VCaP (cell line): ENCODE measurements at regions not wholly inside any gene's neighbourhood (a gene's known extent, or its start where the extent isn't known, plus 50 kb on each side); places are given as distances from the start of the nearest gene placed in this dataset.

ENCODE experiments used
- H3K27ac ChIP-seq: fragments of 450-650 bp; 2 replicates; pipeline ENCODE4 v1.5.1; 2017
- TF ChIP-seq, protein P1 (sequence below): fragments of 450-650 bp; conservative IDR thresholded peaks from 2 replicates; pipeline ENCODE4 v1.5.1; 2017; ENCODE audit warnings: mild to moderate bottlenecking, moderate library complexity

GRCh38 chr2:145690183-145690778, 1170.4 kb upstream of the ZEB2 start:
- no peak overlapping the region for H3K27ac ChIP-seq
- TF ChIP-seq, protein P1, sequence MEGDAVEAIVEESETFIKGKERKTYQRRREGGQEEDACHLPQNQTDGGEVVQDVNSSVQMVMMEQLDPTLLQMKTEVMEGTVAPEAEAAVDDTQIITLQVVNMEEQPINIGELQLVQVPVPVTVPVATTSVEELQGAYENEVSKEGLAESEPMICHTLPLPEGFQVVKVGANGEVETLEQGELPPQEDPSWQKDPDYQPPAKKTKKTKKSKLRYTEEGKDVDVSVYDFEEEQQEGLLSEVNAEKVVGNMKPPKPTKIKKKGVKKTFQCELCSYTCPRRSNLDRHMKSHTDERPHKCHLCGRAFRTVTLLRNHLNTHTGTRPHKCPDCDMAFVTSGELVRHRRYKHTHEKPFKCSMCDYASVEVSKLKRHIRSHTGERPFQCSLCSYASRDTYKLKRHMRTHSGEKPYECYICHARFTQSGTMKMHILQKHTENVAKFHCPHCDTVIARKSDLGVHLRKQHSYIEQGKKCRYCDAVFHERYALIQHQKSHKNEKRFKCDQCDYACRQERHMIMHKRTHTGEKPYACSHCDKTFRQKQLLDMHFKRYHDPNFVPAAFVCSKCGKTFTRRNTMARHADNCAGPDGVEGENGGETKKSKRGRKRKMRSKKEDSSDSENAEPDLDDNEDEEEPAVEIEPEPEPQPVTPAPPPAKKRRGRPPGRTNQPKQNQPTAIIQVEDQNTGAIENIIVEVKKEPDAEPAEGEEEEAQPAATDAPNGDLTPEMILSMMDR = no peak

DNA sequence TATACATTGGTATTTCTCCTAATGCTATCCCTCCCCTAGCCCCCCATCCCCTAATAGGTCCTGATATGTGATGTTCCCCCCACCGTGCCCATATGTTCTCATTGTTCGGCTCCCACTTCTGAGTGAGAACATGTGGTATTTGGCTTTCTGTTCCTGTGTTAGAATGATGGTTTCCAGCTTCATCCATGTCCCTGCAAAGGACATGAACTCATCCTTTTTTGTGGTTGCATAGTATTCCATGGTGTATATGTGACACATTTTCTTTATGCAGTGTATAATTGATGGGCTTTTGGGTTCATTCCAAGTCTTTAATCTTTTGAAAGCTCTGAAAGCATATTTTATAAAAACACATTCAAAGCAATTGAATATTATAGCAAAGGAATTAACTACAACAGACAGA, 1169.4 kb upstream of the ZEB2 start:
- no peak overlapping the region for H3K27ac ChIP-seq
- TF ChIP-seq, protein P1 = no peak

- no peak overlapping the region for H3K27ac ChIP-seq
- TF ChIP-seq, protein P1 = no peak
Measured at GRCh38 chr2:145688156-145688555, 1168.2 kb upstream of the ZEB2 start.

DNA sequence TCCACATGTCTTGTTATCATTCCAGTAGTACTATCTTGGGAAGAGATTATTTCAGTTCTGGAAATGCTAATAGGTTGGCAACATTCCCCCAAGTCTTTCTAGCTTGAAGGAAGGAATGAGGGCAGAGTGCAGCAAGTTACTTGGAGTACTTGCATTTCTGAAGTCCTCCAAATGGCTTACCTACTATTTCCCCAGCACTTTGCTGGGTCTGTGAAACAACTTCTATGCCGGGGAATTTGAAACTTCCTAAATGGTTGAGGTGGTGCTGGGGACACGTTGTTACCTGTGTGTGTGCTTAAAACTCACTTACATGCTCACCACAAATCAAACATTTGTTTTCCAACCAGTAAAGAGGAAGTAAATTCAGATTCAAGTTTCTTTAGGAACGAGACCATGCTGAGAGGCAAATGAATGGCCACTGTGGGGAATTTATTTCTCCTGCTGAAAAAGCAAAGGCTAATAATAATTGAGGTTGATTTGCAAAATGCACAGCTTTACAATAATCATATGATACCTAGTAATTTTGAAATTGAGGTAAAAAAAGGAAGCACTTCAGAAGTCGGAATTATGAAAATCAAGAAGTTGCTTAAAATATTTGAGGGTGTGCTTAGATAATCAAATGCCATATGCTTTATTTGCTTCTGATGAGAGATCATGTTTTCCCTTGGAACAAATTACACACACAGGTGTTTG, 1167.7 kb upstream of the ZEB2 start:
- TF ChIP-seq, protein P1 = no peak
- H3K27ac ChIP-seq = no peak overlapping the region

DNA sequence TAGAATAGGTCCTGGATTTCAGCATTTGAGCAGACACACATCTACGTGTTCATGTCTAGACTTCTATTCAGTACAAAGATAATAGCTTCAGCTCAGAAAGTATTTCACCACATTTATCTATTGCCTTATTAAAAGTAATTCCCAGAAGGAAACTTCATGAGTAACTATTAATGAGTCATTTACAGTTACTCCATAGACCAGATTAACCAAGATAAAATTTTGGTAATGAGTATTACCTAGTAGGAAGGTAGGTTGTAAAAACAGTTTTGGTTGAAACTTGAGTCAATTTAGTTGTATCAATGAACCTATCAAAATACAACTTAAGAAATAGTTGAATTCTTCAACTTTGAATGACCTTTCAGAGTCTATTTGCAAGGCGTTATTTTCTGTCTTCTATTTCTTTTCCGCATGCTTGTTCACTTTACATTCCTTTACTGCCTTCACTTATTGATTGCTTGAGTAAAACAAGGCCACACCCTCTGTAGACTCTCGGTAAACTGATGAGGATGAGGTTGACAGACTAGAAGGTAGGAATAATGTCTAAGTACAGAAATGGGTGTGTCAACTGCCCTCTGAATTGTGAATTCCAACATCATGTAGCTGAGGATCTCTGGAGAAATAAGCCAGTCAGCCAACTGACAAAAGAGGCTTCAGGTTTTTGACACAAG, 1165.6 kb upstream of the ZEB2 start:
- TF ChIP-seq, protein P1 = no peak

GRCh38 chr2:145682546-145683157, 1162.7 kb upstream of the ZEB2 start:
- H3K27ac ChIP-seq = no peak overlapping the region
- TF ChIP-seq, protein P1 = no peak

More for the DNA sequence above, 1165.6 kb upstream of the ZEB2 start:
- H3K27ac ChIP-seq = no peak overlapping the region

GRCh38 chr2:145680276-145680675, 1160.4 kb upstream of the ZEB2 start:
- no peak overlapping the region for H3K27ac ChIP-seq
- TF ChIP-seq, protein P1 = no peak
